GM21576 (cell line): ENCODE measurements at regions not wholly inside any gene's neighbourhood (a gene's known extent, or its start where the extent isn't known, plus 50 kb on each side); places are given as distances from the start of the nearest gene placed in this dataset.

Experiments
- ATAC-seq: cut with Tn5 transposase; IDR thresholded peaks from one replicate; pipeline ENCODE4 v1.9.1; 2021; ENCODE audit warnings: mild to moderate bottlenecking, moderate library complexity; ENCODE audit not compliant: unreplicated experiment

DNA sequence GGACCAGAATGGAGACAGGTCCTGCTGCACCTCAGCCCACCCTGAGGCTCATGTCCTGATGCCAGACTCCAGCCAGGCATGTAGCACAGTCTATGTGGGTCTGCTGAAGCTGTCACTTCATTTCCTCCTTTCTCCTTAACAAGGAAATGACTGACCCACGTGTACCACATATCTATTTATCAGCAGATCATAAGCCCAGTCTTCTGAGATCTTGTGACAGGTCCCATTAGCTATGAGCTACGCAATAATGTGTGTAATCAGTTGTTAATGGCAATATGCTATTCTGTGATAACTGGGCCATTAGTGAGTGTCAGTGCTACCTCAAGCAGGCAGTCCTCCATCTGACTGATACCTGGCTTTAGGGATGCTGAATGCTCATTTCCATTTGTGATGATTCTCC, 615.3 kb downstream of the BCL11A start:
- no peak for ATAC-seq

DNA sequence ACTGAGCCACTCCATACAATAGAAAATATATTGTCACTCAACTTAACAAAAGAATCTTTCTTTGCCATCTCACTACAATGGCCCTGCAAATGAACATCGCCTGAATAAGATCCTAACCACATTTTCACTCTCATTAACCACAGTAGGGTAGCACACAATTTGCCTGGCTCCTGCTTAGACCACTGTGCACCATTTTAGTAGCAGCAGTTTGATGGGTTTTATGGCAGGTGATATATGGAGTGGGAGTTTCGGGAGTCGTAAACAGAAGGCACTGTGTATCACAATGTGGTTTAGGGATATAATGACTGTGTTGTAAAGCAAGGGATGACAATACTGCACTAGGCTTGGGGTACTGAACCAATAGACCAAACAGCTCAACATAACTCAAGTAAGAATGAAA, 617.4 kb downstream of the BCL11A start:
- no peak for ATAC-seq

DNA sequence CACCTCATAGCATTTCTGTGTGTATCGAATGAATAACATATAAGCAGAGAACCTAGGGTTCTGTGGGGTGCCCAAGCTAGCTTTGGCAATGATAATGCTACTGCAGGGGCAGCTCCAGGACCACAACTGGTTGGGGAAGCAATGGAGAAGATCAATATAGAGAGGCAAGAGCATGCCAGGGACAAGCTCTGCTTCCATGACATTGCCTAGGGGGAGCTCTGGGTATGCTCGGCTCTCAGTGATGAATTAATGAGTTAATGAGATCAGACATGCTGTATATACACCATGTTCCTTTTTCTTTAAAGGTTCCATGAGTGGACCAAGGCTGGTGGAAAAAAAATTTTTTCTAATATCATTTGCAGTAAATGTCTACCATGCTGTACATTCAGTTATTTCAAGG, 618.4 kb downstream of the BCL11A start:
- no peak for ATAC-seq

DNA sequence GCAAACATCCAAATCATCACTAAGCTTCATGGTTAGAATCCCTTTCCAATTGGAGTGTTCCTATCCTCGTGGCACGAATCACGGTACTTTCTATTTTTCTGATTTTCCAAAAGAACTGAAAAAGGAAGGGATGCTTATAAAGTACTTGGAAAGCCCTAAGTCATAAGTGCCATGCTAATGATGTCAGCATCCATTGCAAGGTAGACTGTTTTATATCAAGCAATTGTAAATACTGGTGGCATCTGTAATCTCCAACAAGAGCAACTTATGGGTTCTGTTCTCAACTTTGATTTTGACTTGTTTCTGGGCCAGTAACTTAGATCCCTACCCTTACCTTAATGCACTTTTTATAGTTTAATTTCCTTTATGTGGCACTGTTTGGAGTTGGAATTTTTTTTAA, 619.5 kb downstream of the BCL11A start:
- ATAC-seq: no peak

DNA sequence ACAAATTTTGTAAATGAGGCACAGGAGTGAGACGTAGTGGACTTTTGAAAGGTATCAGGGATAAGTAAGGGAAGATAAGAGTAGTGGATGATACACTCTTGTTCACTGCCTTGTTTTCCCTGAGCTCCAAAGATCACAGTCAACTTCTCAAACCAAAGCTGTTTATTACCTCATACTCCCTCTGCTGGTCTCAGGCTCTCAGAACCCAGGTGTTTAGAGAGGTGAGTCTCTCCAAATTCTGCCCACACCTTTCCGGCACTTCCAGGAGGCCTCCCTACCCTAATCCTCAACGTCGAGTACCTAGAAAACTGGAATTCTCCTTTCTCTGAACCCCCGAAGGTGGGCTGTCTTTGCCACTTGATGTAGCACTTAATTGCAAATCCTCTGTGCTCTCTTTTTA, 621.1 kb downstream of the BCL11A start:
- no peak for ATAC-seq

DNA sequence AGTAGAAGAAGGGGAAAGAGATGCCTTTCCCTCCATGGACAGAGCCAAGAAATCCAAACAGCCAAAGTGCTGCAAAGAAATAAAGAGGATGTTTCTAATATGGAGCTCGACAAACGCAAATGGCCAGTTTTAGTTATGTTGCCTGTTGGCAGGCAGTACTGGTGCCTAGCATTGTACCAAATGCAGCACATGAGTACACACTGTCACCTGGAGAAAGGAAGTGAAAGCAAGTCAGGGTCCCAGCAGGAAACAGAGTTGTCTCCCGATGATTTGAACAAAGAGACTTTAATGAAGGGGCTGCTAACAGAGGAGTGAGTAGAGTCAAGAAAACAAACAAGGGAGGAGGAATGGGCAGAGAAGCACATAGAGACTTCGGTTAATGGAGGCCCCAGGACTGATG, 623.0 kb downstream of the BCL11A start:
- no peak for ATAC-seq

DNA sequence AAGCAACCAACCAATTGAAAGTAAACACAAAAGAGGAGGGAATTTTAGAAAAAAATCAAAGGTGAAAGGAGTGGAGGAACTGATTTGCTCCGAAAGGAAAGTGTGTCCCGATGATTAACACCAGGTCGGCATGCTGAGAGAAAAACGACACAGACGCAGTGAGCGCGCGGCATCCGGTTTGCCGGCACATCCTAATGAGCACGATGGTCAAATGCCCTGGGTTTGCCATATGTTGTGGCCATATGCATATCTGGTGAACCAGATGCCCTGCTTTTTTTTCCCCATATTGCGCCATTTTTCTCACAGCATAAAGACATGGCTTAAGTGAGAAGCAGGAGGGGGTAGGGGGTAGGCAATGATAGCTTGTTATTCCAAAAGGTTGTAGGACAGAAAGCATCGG, 626.7 kb downstream of the BCL11A start:
- no peak for ATAC-seq

DNA sequence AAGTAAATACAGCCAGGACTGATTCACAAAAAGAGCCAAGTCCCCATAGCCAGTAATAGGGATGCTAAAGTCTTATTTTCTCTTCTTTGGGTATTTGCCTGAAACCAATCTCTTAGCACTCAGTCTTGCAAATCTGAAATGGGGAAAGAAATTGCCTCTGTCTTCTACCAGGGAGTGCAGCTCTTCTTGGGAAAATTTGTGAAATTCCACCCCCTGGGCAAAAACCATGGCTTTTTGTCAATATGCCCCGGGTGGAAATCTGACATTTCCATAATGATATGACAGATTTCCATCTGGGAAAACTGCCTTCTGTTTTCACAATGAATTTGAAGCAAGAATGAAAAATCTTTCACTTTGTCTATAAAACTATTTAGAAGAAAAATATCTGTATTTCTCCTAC, 628.1 kb downstream of the BCL11A start:
- ATAC-seq: no peak

DNA sequence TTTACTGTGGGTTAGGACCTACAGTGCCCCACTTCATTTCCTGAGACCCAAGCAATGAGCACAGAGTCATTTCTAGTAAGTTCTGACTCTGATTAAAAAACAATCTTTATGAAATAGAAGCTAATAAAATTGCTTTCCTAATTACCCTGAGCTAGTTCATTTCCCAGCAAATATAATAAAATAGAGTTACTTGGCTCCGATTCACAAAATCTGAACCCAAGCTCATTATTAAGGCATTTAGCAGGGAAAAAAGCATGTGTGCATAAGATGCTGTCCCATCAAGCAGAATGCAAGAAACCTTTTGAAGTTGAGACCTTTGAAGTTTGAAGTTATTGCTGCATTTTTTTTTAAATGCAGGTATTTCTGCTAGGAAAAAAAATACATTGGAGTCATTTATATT, 629.1 kb downstream of the BCL11A start:
- ATAC-seq: no peak

DNA sequence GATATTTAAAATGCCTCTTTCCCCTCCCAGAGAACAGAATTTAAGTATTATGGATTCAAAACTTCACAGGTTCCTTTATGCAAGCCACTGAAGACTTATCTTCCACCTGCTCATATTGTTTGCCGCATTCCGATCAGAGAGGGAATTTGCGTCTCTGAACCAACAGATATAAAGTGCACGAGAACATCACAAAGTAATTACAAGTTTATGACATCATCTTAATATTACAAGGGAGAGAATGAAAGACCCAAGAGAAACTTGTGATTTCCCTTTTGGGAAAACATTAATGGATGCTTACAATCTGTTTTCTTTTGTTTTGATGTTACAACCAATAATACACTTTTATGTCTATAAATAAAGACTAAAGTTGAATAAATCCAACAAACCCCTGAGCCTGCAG, 631.0 kb downstream of the BCL11A start:
- no peak for ATAC-seq

DNA sequence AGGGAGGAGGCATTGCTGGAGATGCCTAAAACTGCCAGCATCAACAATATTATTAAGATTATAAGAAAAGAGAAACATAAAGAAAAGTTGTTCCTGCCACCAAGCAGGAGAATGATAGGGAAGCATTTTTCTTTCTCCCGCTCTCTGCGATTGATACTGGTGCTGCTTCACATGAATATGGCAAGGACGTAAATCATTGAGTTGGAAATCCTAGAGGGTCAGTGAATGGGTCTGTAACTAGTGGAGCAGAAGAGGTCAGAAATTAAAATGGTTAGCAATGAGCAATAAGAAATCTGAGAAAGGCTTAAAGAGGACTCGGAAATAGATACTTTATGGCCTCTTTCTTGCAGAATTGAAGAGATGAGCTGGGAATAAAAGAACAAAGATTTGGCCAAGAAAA, 631.7 kb downstream of the BCL11A start:
- no peak for ATAC-seq

DNA sequence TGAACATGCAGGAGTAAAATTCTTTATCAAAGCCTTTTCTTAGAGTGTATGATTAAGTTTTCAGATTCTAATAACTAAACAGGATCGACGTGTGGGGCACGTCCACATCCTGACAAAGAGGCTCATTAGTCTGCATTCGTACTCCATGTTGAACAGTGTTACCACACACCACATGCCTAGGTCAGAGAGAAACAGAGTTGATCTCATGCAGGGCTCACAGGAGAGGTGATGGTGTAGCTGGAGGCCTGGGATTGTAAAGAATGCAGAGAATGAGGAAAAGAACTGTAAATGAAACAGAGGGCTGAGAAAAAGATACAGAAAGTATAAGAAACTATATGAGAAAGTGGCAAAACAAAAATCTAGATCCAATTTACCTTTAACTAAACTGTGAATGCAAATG, 632.5 kb downstream of the BCL11A start:
- ATAC-seq: no peak

DNA sequence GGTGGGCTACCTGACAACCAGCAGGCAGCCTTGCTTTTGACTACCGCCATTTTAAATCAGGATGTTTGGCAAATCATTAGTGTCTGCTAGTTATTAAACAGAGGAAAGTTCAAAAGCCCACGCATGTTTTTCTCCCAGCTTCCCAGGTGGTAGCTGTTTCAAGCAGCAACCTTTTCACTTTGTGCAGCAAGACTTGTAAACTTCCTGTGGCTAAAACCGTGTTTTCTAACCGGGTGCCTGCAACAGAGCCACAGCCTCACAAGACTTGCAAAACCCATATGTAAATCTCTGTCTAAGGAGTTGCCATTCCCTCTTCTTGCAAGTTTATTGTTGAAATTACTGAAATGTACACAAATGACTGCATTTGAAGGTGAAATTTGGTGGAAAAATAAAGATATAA, 633.1 kb downstream of the BCL11A start:
- no peak for ATAC-seq

DNA sequence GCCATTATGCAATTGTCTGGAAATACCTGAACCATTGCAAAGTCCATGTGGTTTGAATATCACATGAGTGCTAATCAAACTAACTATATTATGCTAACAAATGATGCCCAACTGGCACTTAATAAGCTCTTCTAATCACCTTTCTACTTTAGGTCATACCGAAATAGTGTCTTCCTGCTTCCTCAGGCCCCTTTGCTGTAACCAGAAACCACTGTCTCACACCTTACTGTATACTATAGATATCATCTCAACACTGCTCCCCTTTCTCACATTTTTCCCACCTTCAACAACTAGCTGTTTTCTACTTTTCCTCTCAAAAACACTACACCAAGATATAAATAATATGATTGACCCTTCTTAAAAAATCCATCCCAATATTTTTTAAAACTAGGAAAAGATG, 633.9 kb downstream of the BCL11A start:
- no peak for ATAC-seq

DNA sequence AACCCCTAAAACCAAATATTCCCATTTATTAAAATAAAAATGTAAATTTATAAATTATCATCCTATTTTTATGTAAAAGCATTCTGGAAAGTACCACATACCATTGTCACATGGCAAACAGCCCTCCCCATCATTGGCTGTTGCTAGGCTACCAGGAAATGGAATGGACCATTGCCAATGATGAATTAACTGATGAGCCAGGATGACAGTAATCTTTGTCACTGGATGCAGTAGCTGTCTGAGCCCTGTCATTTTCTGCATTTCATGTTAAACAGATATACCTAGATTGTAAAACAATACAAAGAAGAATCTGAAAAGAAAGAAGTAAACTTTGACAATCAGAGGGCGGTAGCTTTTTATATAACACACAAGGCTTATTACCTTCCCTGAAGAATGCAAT, 641.4 kb downstream of the BCL11A start:
- no peak for ATAC-seq

DNA sequence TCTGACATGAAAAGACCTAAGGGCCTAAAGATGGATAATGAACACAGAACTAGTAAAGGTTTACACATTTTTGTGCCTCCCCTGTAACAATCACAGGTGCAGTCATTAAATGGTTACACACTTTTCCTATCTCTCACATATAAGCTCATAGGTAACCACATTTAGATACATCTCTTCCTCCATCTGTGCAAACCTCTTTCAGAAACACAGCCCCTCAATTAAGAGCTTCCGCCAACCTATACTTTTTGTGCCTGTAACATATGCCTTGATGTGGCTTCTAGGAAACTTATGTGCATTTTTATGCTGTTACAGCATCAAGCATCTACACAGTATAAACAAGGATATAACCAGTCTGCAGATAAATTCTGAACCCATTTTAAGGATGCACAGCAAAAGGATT, 643.3 kb downstream of the BCL11A start:
- ATAC-seq: no peak

DNA sequence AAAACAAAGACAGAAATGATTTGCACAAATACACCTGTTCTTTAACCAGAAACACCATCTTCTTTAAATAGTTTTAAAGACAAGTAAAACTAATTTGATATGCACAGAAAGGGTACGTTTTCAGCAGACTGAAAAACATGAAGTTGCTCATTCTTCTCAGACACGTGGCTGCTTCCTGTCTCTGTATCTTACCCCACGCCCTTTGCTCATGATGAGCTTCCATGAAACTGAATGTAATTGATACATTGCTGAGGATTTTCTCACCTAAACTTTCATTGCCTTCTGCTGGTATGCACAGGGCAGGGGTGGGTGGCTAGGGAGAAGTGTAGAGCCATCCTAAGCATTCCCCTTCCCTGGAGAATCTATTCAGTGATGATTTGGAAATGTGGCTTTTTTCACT, 644.3 kb downstream of the BCL11A start:
- no peak for ATAC-seq

DNA sequence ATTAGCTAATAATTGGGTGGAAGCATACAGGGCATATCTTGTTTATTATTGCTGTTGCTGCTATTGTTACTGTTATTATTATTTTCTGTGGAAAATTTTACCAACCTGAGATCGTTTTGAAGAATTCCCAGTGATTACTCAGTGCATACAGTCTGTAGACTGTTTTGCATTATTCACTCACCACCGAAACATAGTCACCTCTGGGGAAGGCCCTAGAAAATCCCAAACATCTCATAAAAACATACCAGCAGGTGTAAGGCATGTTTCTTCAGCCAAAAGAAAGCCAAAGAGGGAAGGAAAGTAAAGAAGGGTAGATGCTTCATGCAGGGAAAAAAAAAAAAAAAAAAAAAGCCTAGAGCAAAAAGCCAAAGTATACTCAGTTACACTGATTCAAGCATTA, 647.7 kb downstream of the BCL11A start:
- ATAC-seq: no peak

DNA sequence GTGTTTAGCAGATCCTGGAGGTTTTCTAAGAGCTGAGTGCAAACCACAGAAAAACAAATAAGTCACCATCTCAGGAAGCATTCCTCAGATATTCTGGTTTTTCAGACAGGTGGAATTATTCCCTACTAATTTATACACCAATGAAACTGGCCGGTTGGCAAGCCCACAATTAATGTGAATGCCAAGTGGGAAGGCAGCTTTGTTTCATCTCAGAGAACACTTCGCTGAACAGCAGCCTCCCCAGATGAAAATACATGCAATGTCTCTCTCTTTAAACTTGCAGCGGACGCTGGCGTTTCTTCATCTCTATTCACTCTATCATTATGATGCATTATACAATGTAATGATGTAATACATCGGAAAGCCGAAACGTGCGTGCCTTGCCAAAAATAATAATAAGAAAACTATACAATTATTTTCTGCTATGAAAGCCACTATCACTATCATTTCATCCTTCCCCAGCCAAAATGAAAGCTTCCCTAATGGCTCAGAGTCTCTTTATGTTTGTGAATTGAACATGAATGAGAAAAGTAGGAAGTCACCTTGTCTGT, 649.4 kb downstream of the BCL11A start:
- ATAC-seq: no peak

DNA sequence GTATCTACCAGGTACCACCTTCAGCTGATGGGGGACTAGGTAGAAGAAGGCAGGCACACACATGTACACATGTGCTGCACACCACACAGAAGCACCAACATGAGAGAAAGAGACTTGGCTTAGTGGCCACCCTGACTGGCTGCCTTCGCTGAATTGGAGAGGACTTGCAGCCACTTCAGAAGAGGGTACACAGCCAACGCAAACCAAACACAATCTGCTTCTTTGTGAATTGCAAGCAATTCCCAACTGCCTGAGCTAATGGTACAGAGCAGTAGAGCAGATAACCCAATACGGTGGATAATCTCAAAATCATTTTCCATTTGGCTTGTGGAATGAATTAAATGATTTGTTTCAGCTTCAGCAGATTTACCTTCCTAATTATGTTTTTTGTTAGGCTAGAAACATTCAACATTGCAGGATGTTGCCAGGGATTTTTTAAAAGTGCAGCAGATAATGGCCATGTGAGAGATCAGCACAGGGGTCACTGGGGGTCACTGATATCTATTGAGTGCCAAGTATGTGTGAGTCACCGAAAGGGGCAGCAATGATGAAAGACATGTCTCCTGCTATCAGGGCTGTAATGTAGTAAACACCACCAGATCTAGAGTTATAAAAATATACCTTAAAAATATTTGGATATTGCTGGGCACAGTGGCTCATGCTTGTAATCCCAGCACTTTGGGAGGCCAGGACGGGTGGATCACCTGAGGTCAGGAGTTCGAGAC, 652.6 kb downstream of the BCL11A start:
- ATAC-seq: no peak

DNA sequence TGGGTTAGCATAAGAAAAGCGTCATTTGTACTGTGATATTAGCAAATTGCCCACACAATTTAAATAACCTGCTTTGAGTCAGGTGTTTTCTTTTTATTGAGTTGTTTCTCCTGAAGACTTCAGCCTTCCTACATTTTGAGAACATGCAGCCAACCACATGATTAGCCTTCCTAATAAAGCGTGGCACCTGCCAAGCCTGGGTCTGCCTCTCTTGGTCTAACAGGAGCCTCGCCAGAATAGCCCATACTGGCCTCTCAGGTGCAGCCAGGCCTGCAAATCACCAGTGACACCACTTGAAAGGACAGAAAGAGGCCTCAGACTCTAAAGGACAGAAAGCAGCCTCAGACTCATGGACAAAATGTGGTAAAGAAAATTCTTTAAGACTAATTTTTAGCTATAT, 653.8 kb downstream of the BCL11A start:
- ATAC-seq: no peak

DNA sequence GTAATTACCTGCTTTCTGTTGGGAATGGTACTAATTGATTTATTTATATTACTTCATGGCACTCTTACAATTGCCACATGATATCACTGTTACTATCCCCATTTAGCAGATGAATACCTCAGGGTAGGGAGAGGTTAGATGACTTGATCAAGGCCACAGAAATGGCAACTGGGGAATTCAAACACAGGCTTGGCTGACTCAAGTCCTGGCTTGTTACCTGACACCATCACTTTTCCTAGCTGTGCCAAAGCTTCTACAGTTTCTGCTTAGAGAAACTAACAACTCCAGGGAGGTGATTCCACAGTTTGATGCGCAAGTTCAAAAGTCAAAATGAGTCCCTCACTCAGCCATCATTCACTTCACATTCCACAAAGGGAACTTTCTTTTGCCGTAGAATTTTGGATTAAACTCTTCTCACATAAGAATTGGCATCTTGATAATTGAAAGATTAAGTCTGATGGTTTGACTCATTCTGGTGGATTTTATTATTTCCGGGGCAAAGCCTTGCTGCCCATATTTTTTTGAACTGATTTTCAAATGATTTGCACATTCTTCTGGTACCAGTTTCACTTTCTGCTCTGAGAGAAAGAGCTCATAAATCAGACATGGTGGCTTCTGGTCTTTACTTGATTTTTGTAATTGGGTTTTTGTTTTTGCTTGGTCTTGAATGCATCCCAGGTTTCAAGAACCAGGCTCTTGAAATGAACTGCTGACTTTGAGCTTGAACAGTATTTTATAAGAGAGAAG, 656.8 kb downstream of the BCL11A start:
- no peak for ATAC-seq
